ENCODE measurements at regions not wholly inside any gene's neighbourhood (a gene's known extent, or its start where the extent isn't known, plus 50 kb on each side); places are given as distances from the start of the nearest gene placed in this dataset.

- H3K9ac ChIP-seq (ENCODE audit: low read depth, low read length): no peak overlapping the region
- no peaks in the 10 kb centered on the region for H3K36me3 ChIP-seq (ENCODE audit: control insufficient read depth, insufficient read depth, low read length)
- no peaks in the 10 kb centered on the region for H3K9me3 ChIP-seq (ENCODE audit: control insufficient read depth, insufficient read depth, low read length)
- H3K27me3 ChIP-seq (ENCODE audit: control insufficient read depth, insufficient read depth, low read length): peaks cover 22% of the 10 kb centered on the region
- peaks cover 25% of the 10 kb centered on the region for H3K4me1 ChIP-seq (ENCODE audit: control insufficient read depth, insufficient read depth, low read length)
- no peak overlapping the region for H3K4me3 ChIP-seq (ENCODE audit: low read depth, low read length)
These were observed 57.9 kb downstream of the NPY start for GRCh38 chr7:24341691-24342413.

GRCh38 chr7:24343614-24344013, 59.6 kb downstream of the NPY start:
- H3K9me3 ChIP-seq (ENCODE audit: control insufficient read depth, insufficient read depth, low read length): no peaks in the 10 kb centered on the region
- no peak overlapping the region for H3K9ac ChIP-seq (ENCODE audit: low read depth, low read length)
- H3K36me3 ChIP-seq (ENCODE audit: control insufficient read depth, insufficient read depth, low read length): no peaks in the 10 kb centered on the region
- no peak overlapping the region for H3K4me3 ChIP-seq (ENCODE audit: low read depth, low read length)
- H3K4me1 ChIP-seq (ENCODE audit: control insufficient read depth, insufficient read depth, low read length): peaks cover 12% of the 10 kb centered on the region
- peaks cover 11% of the 10 kb centered on the region for H3K27me3 ChIP-seq (ENCODE audit: control insufficient read depth, insufficient read depth, low read length)

GRCh38 chr7:24346129-24346528, 62.1 kb downstream of the NPY start:
- Histone ChIP-seq H3K36me3 (ENCODE audit: control insufficient read depth, insufficient read depth, low read length) (no peaks in the 10 kb centered on the region), H3K9ac (ENCODE audit: low read depth, low read length) (no peak overlapping the region), H3K27me3 (ENCODE audit: control insufficient read depth, insufficient read depth, low read length) (peaks cover 4% of the 10 kb centered on the region), H3K4me1 (ENCODE audit: control insufficient read depth, insufficient read depth, low read length) (peaks cover 14% of the 10 kb centered on the region), H3K4me3 (ENCODE audit: low read depth, low read length) (no peak overlapping the region), H3K9me3 (ENCODE audit: control insufficient read depth, insufficient read depth, low read length) (no peaks in the 10 kb centered on the region)

GRCh38 chr7:24346716-24347115, 62.7 kb downstream of the NPY start:
- Histone ChIP-seq H3K4me1 (ENCODE audit: control insufficient read depth, insufficient read depth, low read length) (peaks cover 11% of the 10 kb centered on the region), H3K9ac (ENCODE audit: low read depth, low read length) (no peak overlapping the region), H3K36me3 (ENCODE audit: control insufficient read depth, insufficient read depth, low read length) (no peaks in the 10 kb centered on the region)

GRCh38 chr7:24349339-24349738, 65.3 kb downstream of the NPY start:
- Histone ChIP-seq H3K9ac (ENCODE audit: low read depth, low read length) (no peak overlapping the region), H3K27me3 (ENCODE audit: control insufficient read depth, insufficient read depth, low read length) (no peaks in the 10 kb centered on the region), H3K9me3 (ENCODE audit: control insufficient read depth, insufficient read depth, low read length) (no peaks in the 10 kb centered on the region), H3K36me3 (ENCODE audit: control insufficient read depth, insufficient read depth, low read length) (no peaks in the 10 kb centered on the region), H3K4me3 (ENCODE audit: low read depth, low read length) (no peak overlapping the region), H3K4me1 (ENCODE audit: control insufficient read depth, insufficient read depth, low read length) (peaks cover 4% of the 10 kb centered on the region)

More at GRCh38 chr7:24346716-24347115, 62.7 kb downstream of the NPY start:
- H3K9me3 ChIP-seq (ENCODE audit: control insufficient read depth, insufficient read depth, low read length): no peaks in the 10 kb centered on the region
- no peak overlapping the region for H3K4me3 ChIP-seq (ENCODE audit: low read depth, low read length)
- H3K27me3 ChIP-seq (ENCODE audit: control insufficient read depth, insufficient read depth, low read length): peaks cover 2% of the 10 kb centered on the region

GRCh38 chr7:24354456-24354855, 70.5 kb downstream of the NPY start:
- no peak overlapping the region for H3K4me3 ChIP-seq (ENCODE audit: low read depth, low read length)
- H3K9me3 ChIP-seq (ENCODE audit: control insufficient read depth, insufficient read depth, low read length): no peaks in the 10 kb centered on the region
- H3K27me3 ChIP-seq (ENCODE audit: control insufficient read depth, insufficient read depth, low read length): no peaks in the 10 kb centered on the region
- H3K4me1 ChIP-seq (ENCODE audit: control insufficient read depth, insufficient read depth, low read length): peaks cover 2% of the 10 kb centered on the region
- no peak overlapping the region for H3K9ac ChIP-seq (ENCODE audit: low read depth, low read length)
- H3K36me3 ChIP-seq (ENCODE audit: control insufficient read depth, insufficient read depth, low read length): no peaks in the 10 kb centered on the region

- H3K9ac ChIP-seq (ENCODE audit: low read depth, low read length): no peak overlapping the region
These were observed 72.9 kb downstream of the NPY start for GRCh38 chr7:24356718-24357386.

GRCh38 chr7:24361001-24361400, 77.0 kb downstream of the NPY start:
- no peaks in the 10 kb centered on the region for H3K9me3 ChIP-seq (ENCODE audit: control insufficient read depth, insufficient read depth, low read length)
- no peaks in the 10 kb centered on the region for H3K36me3 ChIP-seq (ENCODE audit: control insufficient read depth, insufficient read depth, low read length)
- H3K4me1 ChIP-seq (ENCODE audit: control insufficient read depth, insufficient read depth, low read length): no peaks in the 10 kb centered on the region
- no peak overlapping the region for H3K4me3 ChIP-seq (ENCODE audit: low read depth, low read length)
- no peak overlapping the region for H3K9ac ChIP-seq (ENCODE audit: low read depth, low read length)
- no peaks in the 10 kb centered on the region for H3K27me3 ChIP-seq (ENCODE audit: control insufficient read depth, insufficient read depth, low read length)

More at GRCh38 chr7:24356718-24357386, 72.9 kb downstream of the NPY start:
- Histone ChIP-seq H3K36me3 (ENCODE audit: control insufficient read depth, insufficient read depth, low read length) (no peaks in the 10 kb centered on the region), H3K4me3 (ENCODE audit: low read depth, low read length) (no peak overlapping the region), H3K27me3 (ENCODE audit: control insufficient read depth, insufficient read depth, low read length) (no peaks in the 10 kb centered on the region), H3K4me1 (ENCODE audit: control insufficient read depth, insufficient read depth, low read length) (no peaks in the 10 kb centered on the region), H3K9me3 (ENCODE audit: control insufficient read depth, insufficient read depth, low read length) (no peaks in the 10 kb centered on the region)

- no peak overlapping the region for H3K9ac ChIP-seq (ENCODE audit: low read depth, low read length)
- H3K9me3 ChIP-seq (ENCODE audit: control insufficient read depth, insufficient read depth, low read length): no peaks in the 10 kb centered on the region
- H3K4me3 ChIP-seq (ENCODE audit: low read depth, low read length): no peak overlapping the region
- H3K36me3 ChIP-seq (ENCODE audit: control insufficient read depth, insufficient read depth, low read length): no peaks in the 10 kb centered on the region
- H3K4me1 ChIP-seq (ENCODE audit: control insufficient read depth, insufficient read depth, low read length): no peaks in the 10 kb centered on the region
- H3K27me3 ChIP-seq (ENCODE audit: control insufficient read depth, insufficient read depth, low read length): no peaks in the 10 kb centered on the region
These were observed 81.6 kb downstream of the NPY start for GRCh38 chr7:24365606-24366005.

- Histone ChIP-seq H3K9ac (ENCODE audit: low read depth, low read length) (no peak overlapping the region), H3K9me3 (ENCODE audit: control insufficient read depth, insufficient read depth, low read length) (no peaks in the 10 kb centered on the region), H3K4me1 (ENCODE audit: control insufficient read depth, insufficient read depth, low read length) (peaks cover 3% of the 10 kb centered on the region), H3K36me3 (ENCODE audit: control insufficient read depth, insufficient read depth, low read length) (no peaks in the 10 kb centered on the region), H3K4me3 (ENCODE audit: low read depth, low read length) (no peak overlapping the region), H3K27me3 (ENCODE audit: control insufficient read depth, insufficient read depth, low read length) (no peaks in the 10 kb centered on the region)
These were observed 82.9 kb downstream of the NPY start for GRCh38 chr7:24366876-24367275.

GRCh38 chr7:24368161-24368560, 84.2 kb downstream of the NPY start:
- Histone ChIP-seq H3K9ac (ENCODE audit: low read depth, low read length) (no peak overlapping the region), H3K9me3 (ENCODE audit: control insufficient read depth, insufficient read depth, low read length) (no peaks in the 10 kb centered on the region), H3K4me1 (ENCODE audit: control insufficient read depth, insufficient read depth, low read length) (peaks cover 15% of the 10 kb centered on the region), H3K27me3 (ENCODE audit: control insufficient read depth, insufficient read depth, low read length) (no peaks in the 10 kb centered on the region), H3K36me3 (ENCODE audit: control insufficient read depth, insufficient read depth, low read length) (no peaks in the 10 kb centered on the region), H3K4me3 (ENCODE audit: low read depth, low read length) (no peak overlapping the region)

GRCh38 chr7:24370541-24370940, 86.6 kb downstream of the NPY start:
- no peak overlapping the region for H3K4me3 ChIP-seq (ENCODE audit: low read depth, low read length)
- H3K36me3 ChIP-seq (ENCODE audit: control insufficient read depth, insufficient read depth, low read length): no peaks in the 10 kb centered on the region
- H3K9ac ChIP-seq (ENCODE audit: low read depth, low read length): no peak overlapping the region
- H3K4me1 ChIP-seq (ENCODE audit: control insufficient read depth, insufficient read depth, low read length): peaks cover 18% of the 10 kb centered on the region
- H3K27me3 ChIP-seq (ENCODE audit: control insufficient read depth, insufficient read depth, low read length): no peaks in the 10 kb centered on the region
- no peaks in the 10 kb centered on the region for H3K9me3 ChIP-seq (ENCODE audit: control insufficient read depth, insufficient read depth, low read length)

Measured in iPS-15b (cell line).